ENCODE measurements at regions not wholly inside any gene's neighbourhood (a gene's known extent, or its start where the extent isn't known, plus 50 kb on each side); places are given as distances from the start of the nearest gene placed in this dataset.
"Not testable (repeated sequence)": the region's sequence is repeated elsewhere in the genome, so short reads cannot be mapped to it uniquely, and the experiment has no call there.

DNA sequence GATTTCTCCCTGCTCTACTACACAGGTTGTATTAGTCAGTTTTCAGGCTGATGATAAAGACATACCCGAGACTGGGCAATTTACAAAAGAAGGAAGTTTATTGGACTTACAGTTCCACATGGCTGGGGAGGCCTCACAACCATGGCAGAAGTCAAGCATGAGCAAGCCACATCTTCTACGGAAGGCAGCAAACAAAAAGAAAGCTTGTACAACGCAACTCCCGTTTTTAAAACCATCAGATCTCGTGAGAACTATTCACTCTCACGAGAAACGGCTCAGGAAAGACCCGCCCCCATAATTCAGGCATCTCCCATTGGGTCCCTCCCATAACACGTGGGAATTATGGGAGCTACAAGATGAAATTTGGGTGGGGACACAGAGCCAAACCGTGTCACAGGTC is 88.0 kb upstream of the CDYL2 start:
- peaks cover 22% of the 10 kb centered on the region for H3K27me3 Mint-ChIP-seq
- H3K27ac Mint-ChIP-seq; H3K36me3 Mint-ChIP-seq; H3K4me1 Mint-ChIP-seq; CTCF ChIA-PET; H3K9me3 Mint-ChIP-seq (ENCODE audit: low read depth); ATAC-seq; H3K4me3 Mint-ChIP-seq; DNase-seq: not testable (repeated sequence)

DNA sequence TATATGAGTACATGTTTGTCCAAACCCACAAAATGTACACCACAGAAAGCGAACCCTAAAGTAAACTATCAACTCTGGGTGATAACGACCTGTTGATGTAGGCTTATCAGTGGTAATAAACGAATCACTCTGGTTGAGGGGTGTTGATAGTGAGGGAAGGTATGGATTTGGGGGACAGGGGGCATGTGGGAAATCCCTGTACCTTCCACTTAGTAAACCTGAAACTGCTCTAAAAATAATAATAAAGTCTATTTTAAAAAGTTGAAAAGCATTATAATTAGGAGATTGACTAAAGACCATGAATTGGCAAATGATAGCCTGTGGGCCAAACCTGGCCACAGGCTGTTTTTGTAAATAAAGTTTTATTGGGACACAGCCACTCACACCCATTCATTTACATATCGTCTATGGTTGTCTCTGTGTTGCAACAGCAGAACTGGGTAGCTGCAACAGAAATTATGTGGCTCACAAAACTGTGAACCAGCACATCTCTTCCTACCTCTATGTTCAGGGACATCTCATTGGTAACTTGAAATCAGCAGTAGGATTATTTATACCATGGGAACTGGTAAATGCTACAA is 85.5 kb upstream of the CDYL2 start:
- CTCF ChIA-PET: no interaction called here
- DNase-seq (no peak), ATAC-seq (no peak)
- Mint-ChIP-seq H3K36me3 (no peaks in the 10 kb centered on the region), H3K27ac (no peak overlapping the region), H3K4me3 (no peak overlapping the region), H3K27me3 (peaks cover 24% of the 10 kb centered on the region), H3K4me1 (no peaks in the 10 kb centered on the region), H3K9me3 (ENCODE audit: low read depth) (no peaks in the 10 kb centered on the region)

DNA sequence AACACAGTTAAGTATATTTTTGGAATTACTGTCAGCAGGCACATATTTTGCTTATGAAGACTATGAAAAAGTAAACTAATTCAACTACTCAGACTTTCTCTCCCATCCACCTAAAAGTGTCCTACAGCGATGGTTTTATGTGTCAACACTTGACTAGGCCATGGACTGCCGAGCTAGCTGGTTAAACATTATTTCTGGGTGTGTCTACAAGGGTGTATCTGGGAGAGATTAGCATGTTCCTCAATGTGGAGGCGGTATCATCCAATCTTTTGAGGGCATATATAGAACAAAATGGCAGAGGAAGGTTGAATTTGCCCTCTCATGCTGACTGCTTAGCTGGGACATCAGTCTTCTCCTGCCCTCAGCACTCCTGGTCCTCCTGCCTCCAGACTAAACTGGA is 82.7 kb upstream of the CDYL2 start:
- peaks cover 32% of the 10 kb centered on the region for H3K27me3 Mint-ChIP-seq
- no peaks in the 10 kb centered on the region for H3K9me3 Mint-ChIP-seq (ENCODE audit: low read depth)
- ATAC-seq: no peak
- H3K4me3 Mint-ChIP-seq: no peak overlapping the region
- DNase-seq: no peak
- CTCF ChIA-PET: no interaction called here
- no peaks in the 10 kb centered on the region for H3K36me3 Mint-ChIP-seq
- H3K27ac Mint-ChIP-seq: no peak overlapping the region
- H3K4me1 Mint-ChIP-seq: no peaks in the 10 kb centered on the region

GRCh38 chr16:80883816-80884215 is 79.4 kb upstream of the CDYL2 start:
- DNase-seq: no peak
- CTCF ChIA-PET: interaction anchor here (0.6 kb wide), 1 partner anchor 21 kb away, joined by 3 read pairs; no protein-coding TSS in a partner anchor
- no peaks in the 10 kb centered on the region for H3K9me3 Mint-ChIP-seq (ENCODE audit: low read depth)
- ATAC-seq: no peak
- peaks cover 31% of the 10 kb centered on the region for H3K27me3 Mint-ChIP-seq
- no peaks in the 10 kb centered on the region for H3K36me3 Mint-ChIP-seq
- H3K4me1 Mint-ChIP-seq: no peaks in the 10 kb centered on the region
- H3K4me3 Mint-ChIP-seq: no peak overlapping the region
- H3K27ac Mint-ChIP-seq: no peak overlapping the region

- CTCF ChIA-PET: no interaction called here
- Mint-ChIP-seq H3K4me1 (no peaks in the 10 kb centered on the region), H3K9me3 (ENCODE audit: low read depth) (no peaks in the 10 kb centered on the region), H3K4me3 (no peak overlapping the region), H3K27ac (no peak overlapping the region), H3K36me3 (no peaks in the 10 kb centered on the region), H3K27me3 (peaks cover 29% of the 10 kb centered on the region)
- ATAC-seq (no peak), DNase-seq (no peak)
Measured at GRCh38 chr16:80883159-80883642, 78.8 kb upstream of the CDYL2 start.

DNA sequence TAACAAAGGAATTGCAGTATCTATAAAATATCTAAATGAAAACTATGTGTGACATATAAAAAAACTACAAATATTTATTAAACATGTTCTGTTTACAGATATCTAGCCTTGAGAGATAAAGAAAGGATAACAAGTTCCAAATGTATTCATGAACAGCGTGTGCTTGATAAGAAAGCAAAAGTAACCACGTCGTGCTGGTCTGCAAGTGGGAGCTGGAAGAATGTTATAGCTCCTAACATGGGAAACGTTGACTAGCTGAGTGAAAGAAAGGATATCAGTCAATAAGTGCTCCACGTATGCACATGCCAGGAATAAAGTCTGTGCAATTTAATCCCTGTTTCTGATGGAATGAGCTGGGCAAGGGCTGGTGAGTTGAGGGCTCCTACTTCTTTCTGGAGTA is 71.2 kb upstream of the CDYL2 start:
- Mint-ChIP-seq H3K4me3 (no peak overlapping the region), H3K27ac (no peak overlapping the region), H3K9me3 (ENCODE audit: low read depth) (no peaks in the 10 kb centered on the region), H3K4me1 (no peaks in the 10 kb centered on the region), H3K36me3 (no peaks in the 10 kb centered on the region), H3K27me3 (peaks cover 57% of the 10 kb centered on the region)
- DNase-seq (no peak), ATAC-seq (no peak)
- CTCF ChIA-PET: interaction anchor here (0.6 kb wide), 1 partner anchor 12 kb away, joined by 3 read pairs; no protein-coding TSS in a partner anchor

DNA sequence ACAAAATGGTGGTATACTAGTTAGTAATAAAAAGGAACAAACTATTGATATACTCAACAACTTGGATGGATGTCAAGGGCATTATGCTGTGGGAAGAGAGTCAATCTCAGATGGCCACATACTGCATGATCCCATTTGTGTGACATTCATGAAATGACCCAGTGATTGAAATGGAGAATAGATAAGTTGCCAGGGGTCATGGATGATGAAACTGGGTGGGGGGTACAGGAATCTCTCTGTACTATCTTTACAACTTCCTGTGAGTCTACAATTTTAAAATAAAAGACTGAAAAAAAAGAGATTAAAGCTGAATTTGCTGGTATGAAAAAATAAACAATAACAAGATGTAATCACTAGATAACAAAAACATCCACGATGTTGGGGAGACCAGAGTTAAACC is 70.5 kb upstream of the CDYL2 start:
- Mint-ChIP-seq H3K36me3 (no peaks in the 10 kb centered on the region), H3K27me3 (peaks cover 58% of the 10 kb centered on the region), H3K27ac (no peak overlapping the region), H3K9me3 (ENCODE audit: low read depth) (no peaks in the 10 kb centered on the region), H3K4me3 (no peak overlapping the region), H3K4me1 (no peaks in the 10 kb centered on the region)
- CTCF ChIA-PET: no interaction called here
- DNase-seq: no peak
- no peak for ATAC-seq

- Mint-ChIP-seq H3K36me3 (no peaks in the 10 kb centered on the region), H3K4me1 (no peaks in the 10 kb centered on the region), H3K27ac (no peak overlapping the region), H3K27me3 (peaks cover 40% of the 10 kb centered on the region), H3K9me3 (ENCODE audit: low read depth) (peaks cover 6% of the 10 kb centered on the region), H3K4me3 (no peak overlapping the region)
- CTCF ChIA-PET: interaction anchor here (0.7 to 0.9 kb wide), 2 partner anchors 62 to 335 kb away, joined by 3 read pairs; no protein-coding TSS in a partner anchor
- ATAC-seq (no peak), DNase-seq (no peak)
Measured at GRCh38 chr16:80862160-80862705, 57.8 kb upstream of the CDYL2 start.

Measured in activated CD8-positive, alpha-beta memory T cell treated with anti-CD3 and anti-CD28 coated beads, Interleukin-2, amount 10 ng/mL, durations not matched to agents 7 days and 5 days (primary cell).